Caco-2 (cell line): ENCODE measurements at regions not wholly inside any gene's neighbourhood (a gene's known extent, or its start where the extent isn't known, plus 50 kb on each side); places are given as distances from the start of the nearest gene placed in this dataset.

Experiments
- BruUV-seq: library from RNA; stranded (reverse); fragments of 400-500 nt; replicated peaks from 2 replicates; lab custom pipeline; 2021; lab: Mats Ljungman, UMichigan
- CTCF ChIA-PET: fragments of 300-600 bp; sonication (Branson Sonifier 250); formaldehyde crosslinking; loops from one replicate; lab custom pipeline; 2022; ENCODE audit warnings: antibody characterized with exemption; lab: Charles Lee
- POLR2A ChIA-PET: fragments of 300-600 bp; sonication (Branson Sonifier 250); formaldehyde crosslinking; loops from one replicate; lab custom pipeline; 2022; ENCODE audit warnings: antibody characterized with exemption; lab: Charles Lee
- DNase-seq, 2 experiments: peaks; one replicate each; pipeline versions ENCODE4 v3.0.0 to v3.0.0-alpha.2; 2020 to 2022
- H3K27me3 ChIP-seq: replicated peaks from 2 replicates; pipeline ENCODE4 v1.6.0; 2011; ENCODE audit warnings: low read length; ENCODE audit not compliant: control insufficient read depth, insufficient read depth
- H3K36me3 ChIP-seq: 2 replicates; pipeline ENCODE4 v1.5.1; 2011; ENCODE audit warnings: low read length; ENCODE audit not compliant: control insufficient read depth, insufficient read depth
- H3K4me1 ChIP-seq: fragments of 250-450 bp; sonication (Bioruptor Pico); 2 replicates; pipeline ENCODE4 v1.5.1; 2020; ENCODE audit warnings: mild to moderate bottlenecking
- H3K4me3 ChIP-seq: 2 replicates; pipeline ENCODE4 v1.5.1; 2011; ENCODE audit warnings: low read depth, mild to moderate bottlenecking, control low read depth, low read length
- H3K9me3 ChIP-seq: fragments of 250-450 bp; sonication (Bioruptor Pico); 2 replicates; pipeline ENCODE4 v1.5.1; 2020; ENCODE audit warnings: mild to moderate bottlenecking, moderate library complexity
- H3K27ac Mint-ChIP-seq: one replicate; pipeline ENCODE4 v1.8.0; 2022; ENCODE audit warnings: mixed read lengths; ENCODE audit not compliant: unreplicated experiment
- H3K27me3 Mint-ChIP-seq: one replicate; pipeline ENCODE4 v1.8.0; 2022; ENCODE audit warnings: mixed read lengths; ENCODE audit not compliant: insufficient read depth, unreplicated experiment
- H3K36me3 Mint-ChIP-seq: one replicate; pipeline ENCODE4 v1.8.0; 2022; ENCODE audit warnings: mild to moderate bottlenecking, mixed read lengths; ENCODE audit not compliant: insufficient read depth, unreplicated experiment
- H3K4me1 Mint-ChIP-seq: one replicate; pipeline ENCODE4 v1.8.0; 2022; ENCODE audit warnings: low read depth, mixed read lengths; ENCODE audit not compliant: unreplicated experiment
- H3K4me3 Mint-ChIP-seq: one replicate; pipeline ENCODE4 v1.8.0; 2022; ENCODE audit warnings: mild to moderate bottlenecking, moderate library complexity, mixed read lengths; ENCODE audit not compliant: unreplicated experiment
- H3K9me3 Mint-ChIP-seq: one replicate; pipeline ENCODE4 v1.8.0; 2022; ENCODE audit warnings: mixed read lengths; ENCODE audit not compliant: unreplicated experiment
- intact Hi-C: fragments of 100-400 bp; cut with micrococcal nuclease; formaldehyde crosslinking; loops from one replicate; pipeline ENCODE4 v1.10.0; 2022; ENCODE audit not compliant: unreplicated experiment
- TF ChIP-seq, protein P1 (sequence below), 2 experiments: fragments of 200-600 bp in 1 of 2; IDR thresholded peaks; 1 replicate in 1 of 2; 2 replicates in 1 of 2; pipeline versions ENCODE4 v1.5.1 to v1.8.0; 2011 to 2022; ENCODE audit warnings: antibody characterized with exemption in 1 of 2, control low read depth in 1 of 2, inconsistent platforms in 1 of 2, low read depth in 1 of 2, low read length in 1 of 2, mild to moderate bottlenecking in 1 of 2, moderate library complexity in 1 of 2; ENCODE audit not compliant: insufficient read depth in 1 of 2, severe bottlenecking in 1 of 2, unreplicated experiment in 1 of 2

GRCh38 chr14:53778263-53778662 is 178.4 kb downstream of the BMP4 start:
- TF ChIP-seq, protein P1, sequence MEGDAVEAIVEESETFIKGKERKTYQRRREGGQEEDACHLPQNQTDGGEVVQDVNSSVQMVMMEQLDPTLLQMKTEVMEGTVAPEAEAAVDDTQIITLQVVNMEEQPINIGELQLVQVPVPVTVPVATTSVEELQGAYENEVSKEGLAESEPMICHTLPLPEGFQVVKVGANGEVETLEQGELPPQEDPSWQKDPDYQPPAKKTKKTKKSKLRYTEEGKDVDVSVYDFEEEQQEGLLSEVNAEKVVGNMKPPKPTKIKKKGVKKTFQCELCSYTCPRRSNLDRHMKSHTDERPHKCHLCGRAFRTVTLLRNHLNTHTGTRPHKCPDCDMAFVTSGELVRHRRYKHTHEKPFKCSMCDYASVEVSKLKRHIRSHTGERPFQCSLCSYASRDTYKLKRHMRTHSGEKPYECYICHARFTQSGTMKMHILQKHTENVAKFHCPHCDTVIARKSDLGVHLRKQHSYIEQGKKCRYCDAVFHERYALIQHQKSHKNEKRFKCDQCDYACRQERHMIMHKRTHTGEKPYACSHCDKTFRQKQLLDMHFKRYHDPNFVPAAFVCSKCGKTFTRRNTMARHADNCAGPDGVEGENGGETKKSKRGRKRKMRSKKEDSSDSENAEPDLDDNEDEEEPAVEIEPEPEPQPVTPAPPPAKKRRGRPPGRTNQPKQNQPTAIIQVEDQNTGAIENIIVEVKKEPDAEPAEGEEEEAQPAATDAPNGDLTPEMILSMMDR (IDR thresholded peaks at IDR 0.05; ENCODE audit: insufficient read depth in 1 of 2, low read depth in 1 of 2, low read length in 1 of 2, severe bottlenecking in 1 of 2, unreplicated experiment in 1 of 2), result no peak
- ChIA-PET POLR2A (no interaction called here), CTCF (no interaction called here)
- Mint-ChIP-seq H3K27ac (no peak overlapping the region), H3K4me3 (no peak overlapping the region), H3K4me1 (peaks cover 6% of the 10 kb centered on the region), H3K9me3 (peaks cover 20% of the 10 kb centered on the region), H3K36me3 (peaks cover 11% of the 10 kb centered on the region), H3K27me3 (no peaks in the 10 kb centered on the region)
- no peak for DNase-seq
- intact Hi-C loops, result no loop called here
- no TSS peak for BruUV-seq
- Histone ChIP-seq H3K4me3 (no peak overlapping the region), H3K4me1 (peaks cover 5% of the 10 kb centered on the region; the same call in 1 of the 2 replicates), H3K9me3 (no peaks in the 10 kb centered on the region), H3K27me3 (no peaks in the 10 kb centered on the region), H3K36me3 (no peaks in the 10 kb centered on the region; the same call in 1 of the 2 replicates)

DNA sequence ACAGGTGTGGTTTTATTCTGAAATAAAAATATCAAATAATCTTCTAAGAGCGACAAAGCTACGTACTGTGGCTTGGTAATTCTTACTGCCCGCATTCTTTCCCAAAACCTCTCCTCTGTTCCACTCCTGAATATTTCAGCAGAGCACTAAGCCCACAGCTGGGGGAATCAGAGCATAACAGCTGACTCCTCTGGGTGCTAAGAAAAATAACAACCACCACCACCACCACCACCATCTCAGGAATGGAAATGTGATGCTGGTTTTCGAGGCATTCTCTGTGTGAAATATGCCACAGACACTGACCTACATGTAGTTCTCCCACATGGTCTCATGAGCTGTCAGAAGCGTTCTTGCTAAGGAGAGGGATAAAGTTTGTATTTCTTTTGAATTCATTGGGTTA is 183.7 kb downstream of the BMP4 start:
- Histone ChIP-seq H3K4me1 (no peaks in the 10 kb centered on the region), H3K27me3 (no peaks in the 10 kb centered on the region), H3K4me3 (no peak overlapping the region), H3K9me3 (no peaks in the 10 kb centered on the region), H3K36me3 (no peaks in the 10 kb centered on the region)
- peaks cover 28% of the 10 kb centered on the region for H3K36me3 Mint-ChIP-seq
- no peak overlapping the region for H3K27ac Mint-ChIP-seq
- no peak for DNase-seq
- H3K4me3 Mint-ChIP-seq, result no peak overlapping the region
- ChIA-PET POLR2A (no interaction called here), CTCF (no interaction called here)
- H3K9me3 Mint-ChIP-seq, result peaks cover 12% of the 10 kb centered on the region
- BruUV-seq, result no TSS peak
- H3K27me3 Mint-ChIP-seq, result no peaks in the 10 kb centered on the region
- intact Hi-C loops, result no loop called here
- H3K4me1 Mint-ChIP-seq, result peaks cover 15% of the 10 kb centered on the region
- TF ChIP-seq, protein P1 (IDR thresholded peaks at IDR 0.05; ENCODE audit: insufficient read depth in 1 of 2, low read depth in 1 of 2, low read length in 1 of 2, severe bottlenecking in 1 of 2, unreplicated experiment in 1 of 2), result no peak

- no TSS peak for BruUV-seq
- ChIA-PET CTCF (no interaction called here), POLR2A (no interaction called here)
- H3K9me3 ChIP-seq, result no peaks in the 10 kb centered on the region
- TF ChIP-seq, protein P1 (IDR thresholded peaks at IDR 0.05; ENCODE audit: insufficient read depth in 1 of 2, low read depth in 1 of 2, low read length in 1 of 2, severe bottlenecking in 1 of 2, unreplicated experiment in 1 of 2), result no peak
- Mint-ChIP-seq H3K27ac (no peak overlapping the region), H3K9me3 (no peaks in the 10 kb centered on the region), H3K4me1 (peaks cover 22% of the 10 kb centered on the region), H3K27me3 (no peaks in the 10 kb centered on the region), H3K36me3 (peaks cover 36% of the 10 kb centered on the region), H3K4me3 (no peak overlapping the region)
- DNase-seq, result no peak
- intact Hi-C loops, result loop anchor here (10.0 kb wide), 1 partner anchor 153 kb away; no protein-coding TSS in a partner anchor
- H3K4me3 ChIP-seq, result no peak overlapping the region
- H3K36me3 ChIP-seq, result no peaks in the 10 kb centered on the region
- H3K4me1 ChIP-seq, result peaks cover 13% of the 10 kb centered on the region
- no peaks in the 10 kb centered on the region for H3K27me3 ChIP-seq
These were observed 189.1 kb downstream of the BMP4 start for GRCh38 chr14:53767566-53767965.
